Mononuclear cell (primary cell): ENCODE measurements at regions not wholly inside any gene's neighbourhood (a gene's known extent, or its start where the extent isn't known, plus 50 kb on each side); places are given as distances from the start of the nearest gene placed in this dataset.

Experiments
- H3K27me3 ChIP-seq: 2 replicates; pipeline ENCODE4 v1.6.0; 2011; ENCODE audit warnings: low read length, control low read depth; ENCODE audit not compliant: insufficient read depth
- H3K4me1 ChIP-seq: 2 replicates; pipeline ENCODE4 v1.5.1; 2011; ENCODE audit warnings: mild to moderate bottlenecking, low read length, control low read depth; ENCODE audit not compliant: insufficient read depth
- H3K4me3 ChIP-seq: 2 replicates; pipeline ENCODE4 v1.5.1; 2011; ENCODE audit warnings: mild to moderate bottlenecking, low read length, moderate library complexity
- H3K9me3 ChIP-seq: 2 replicates; pipeline ENCODE4 v1.5.1; 2011; ENCODE audit warnings: low read depth, mild to moderate bottlenecking, control low read depth, low read length

GRCh38 chr10:90130321-90131086, 429.1 kb downstream of the KIF20B start:
- Histone ChIP-seq H3K27me3 (no peaks in the 10 kb centered on the region), H3K9me3 (peaks cover 4% of the 10 kb centered on the region), H3K4me1 (no peaks in the 10 kb centered on the region), H3K4me3 (no peak overlapping the region)

- no peaks in the 10 kb centered on the region for H3K27me3 ChIP-seq
- peaks cover 30% of the 10 kb centered on the region for H3K9me3 ChIP-seq
- H3K4me1 ChIP-seq = no peaks in the 10 kb centered on the region
- H3K4me3 ChIP-seq = no peak overlapping the region
Observed at GRCh38 chr10:90133606-90134005, 432.2 kb downstream of the KIF20B start.

DNA sequence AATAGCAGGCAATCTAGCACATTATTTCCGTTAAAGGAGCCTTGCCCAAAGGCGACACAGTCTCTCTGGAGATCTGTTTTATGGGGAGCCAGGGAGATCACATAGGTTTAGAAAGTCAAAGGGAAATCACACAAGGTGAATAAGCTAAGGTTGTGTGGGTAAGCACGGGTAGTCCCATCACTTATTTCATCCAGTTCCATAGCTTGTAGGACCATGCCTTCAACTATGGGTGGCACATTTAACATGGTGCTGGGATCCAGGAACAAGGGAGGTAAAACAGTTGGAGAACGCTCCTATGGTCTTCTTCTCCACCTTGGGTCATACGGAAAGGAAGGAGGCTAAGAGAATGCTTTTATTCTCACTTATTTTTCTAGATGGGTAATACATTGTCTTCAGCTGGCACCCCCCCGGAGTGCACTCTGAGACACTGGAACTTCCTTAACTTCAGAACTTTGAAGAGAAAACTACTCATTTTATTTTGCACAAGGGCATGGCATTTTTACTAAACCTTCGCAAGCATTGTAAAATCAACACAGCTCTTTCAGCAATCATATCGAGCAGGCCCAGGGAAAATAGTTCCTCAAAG, 435.4 kb downstream of the KIF20B start:
- Histone ChIP-seq H3K27me3 (no peaks in the 10 kb centered on the region), H3K9me3 (peaks cover 37% of the 10 kb centered on the region), H3K4me1 (no peaks in the 10 kb centered on the region), H3K4me3 (no peak overlapping the region)

GRCh38 chr10:90138844-90139243, 437.5 kb downstream of the KIF20B start:
- H3K4me3 ChIP-seq = no peak overlapping the region
- peaks cover 34% of the 10 kb centered on the region for H3K9me3 ChIP-seq
- no peaks in the 10 kb centered on the region for H3K4me1 ChIP-seq
- H3K27me3 ChIP-seq = no peaks in the 10 kb centered on the region

- Histone ChIP-seq H3K4me1 (no peaks in the 10 kb centered on the region), H3K9me3 (peaks cover 21% of the 10 kb centered on the region), H3K27me3 (no peaks in the 10 kb centered on the region), H3K4me3 (no peak overlapping the region)
Observed at GRCh38 chr10:90141791-90142190, 440.4 kb downstream of the KIF20B start.

GRCh38 chr10:90143937-90144336, 442.5 kb downstream of the KIF20B start:
- Histone ChIP-seq H3K9me3 (peaks cover 4% of the 10 kb centered on the region), H3K27me3 (no peaks in the 10 kb centered on the region), H3K4me1 (no peaks in the 10 kb centered on the region), H3K4me3 (no peak overlapping the region)

DNA sequence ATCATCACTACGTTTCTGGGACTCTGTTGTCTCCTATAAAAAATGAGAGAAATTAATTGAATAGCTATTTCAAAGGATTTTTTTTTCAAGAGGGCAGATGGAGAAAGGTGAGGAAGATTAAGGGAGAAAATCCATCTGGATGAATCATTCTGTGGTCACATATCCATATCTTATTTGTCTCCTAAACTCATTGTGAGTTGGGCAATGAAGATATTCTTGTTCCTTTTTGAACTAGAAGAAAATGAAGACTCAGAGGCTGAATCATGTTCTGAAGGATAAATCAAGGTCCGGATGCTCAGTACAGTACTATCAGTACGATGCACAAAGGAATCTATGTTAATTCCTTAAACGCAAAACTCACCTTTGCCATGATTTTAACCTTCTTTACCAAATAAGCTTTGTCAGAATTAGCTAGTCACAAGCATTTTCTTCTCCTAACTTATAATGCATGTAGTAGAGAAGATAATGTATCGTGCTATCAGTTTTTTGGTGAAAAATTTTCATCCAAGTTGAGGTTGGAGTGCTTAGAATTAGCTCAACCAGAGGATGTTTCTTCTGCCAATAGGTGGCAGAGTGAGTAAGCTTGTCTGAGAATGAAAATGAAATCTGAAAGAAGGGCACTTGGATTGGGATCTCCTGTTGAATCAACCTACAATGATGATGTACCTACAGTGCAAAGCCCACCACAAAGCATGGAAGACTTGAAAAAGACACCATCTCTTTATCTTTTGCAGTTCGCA, 446.9 kb downstream of the KIF20B start:
- H3K4me3 ChIP-seq = no peak overlapping the region
- no peaks in the 10 kb centered on the region for H3K4me1 ChIP-seq
- H3K9me3 ChIP-seq = no peaks in the 10 kb centered on the region
- H3K27me3 ChIP-seq = no peaks in the 10 kb centered on the region

DNA sequence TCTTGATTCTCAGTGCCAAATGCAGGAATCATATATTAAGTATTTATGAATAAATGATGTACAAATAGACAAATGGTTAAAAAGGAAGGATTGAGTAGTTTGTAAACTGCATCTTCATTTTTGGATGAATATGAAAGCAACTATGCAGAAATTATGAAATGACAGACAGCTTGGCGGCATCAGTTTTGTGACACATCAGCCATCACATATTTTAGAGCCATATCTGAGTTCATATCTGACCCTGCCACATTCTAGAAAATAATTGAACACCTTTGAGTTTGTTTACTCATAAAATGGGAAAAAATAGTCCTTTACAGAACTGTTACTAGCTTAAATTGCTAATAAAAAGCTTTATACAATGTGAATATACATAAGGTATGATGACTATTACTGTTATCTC, 448.2 kb downstream of the KIF20B start:
- no peaks in the 10 kb centered on the region for H3K4me1 ChIP-seq
- no peaks in the 10 kb centered on the region for H3K9me3 ChIP-seq
- no peaks in the 10 kb centered on the region for H3K27me3 ChIP-seq
- no peak overlapping the region for H3K4me3 ChIP-seq

- no peaks in the 10 kb centered on the region for H3K27me3 ChIP-seq
- H3K9me3 ChIP-seq = no peaks in the 10 kb centered on the region
- H3K4me1 ChIP-seq = no peaks in the 10 kb centered on the region
- no peak overlapping the region for H3K4me3 ChIP-seq
Observed at GRCh38 chr10:90162271-90162853, 461.0 kb downstream of the KIF20B start.

GRCh38 chr10:90167174-90168064, 466.0 kb downstream of the KIF20B start:
- Histone ChIP-seq H3K4me3 (no peak overlapping the region), H3K9me3 (no peaks in the 10 kb centered on the region), H3K27me3 (no peaks in the 10 kb centered on the region), H3K4me1 (no peaks in the 10 kb centered on the region)

DNA sequence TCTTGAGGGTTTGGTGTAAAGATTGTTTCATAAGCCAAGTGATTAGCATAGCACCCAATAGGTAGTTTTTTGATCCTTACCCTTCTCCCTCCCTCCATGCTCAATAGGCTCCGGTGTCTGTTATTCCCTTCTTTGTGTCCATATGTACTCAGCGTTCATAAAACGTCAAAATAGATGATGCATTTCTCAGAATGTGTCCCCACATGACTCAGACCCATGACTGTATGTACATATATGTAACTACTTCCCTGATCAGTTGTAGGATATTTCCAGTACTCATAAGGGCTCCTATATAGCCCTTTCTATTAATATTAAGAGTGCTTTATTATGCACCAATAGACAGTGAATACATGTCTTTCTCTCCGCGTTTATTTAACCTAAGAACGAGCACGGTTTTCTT, 466.9 kb downstream of the KIF20B start:
- Histone ChIP-seq H3K27me3 (no peaks in the 10 kb centered on the region), H3K9me3 (no peaks in the 10 kb centered on the region), H3K4me1 (no peaks in the 10 kb centered on the region), H3K4me3 (no peak overlapping the region)

DNA sequence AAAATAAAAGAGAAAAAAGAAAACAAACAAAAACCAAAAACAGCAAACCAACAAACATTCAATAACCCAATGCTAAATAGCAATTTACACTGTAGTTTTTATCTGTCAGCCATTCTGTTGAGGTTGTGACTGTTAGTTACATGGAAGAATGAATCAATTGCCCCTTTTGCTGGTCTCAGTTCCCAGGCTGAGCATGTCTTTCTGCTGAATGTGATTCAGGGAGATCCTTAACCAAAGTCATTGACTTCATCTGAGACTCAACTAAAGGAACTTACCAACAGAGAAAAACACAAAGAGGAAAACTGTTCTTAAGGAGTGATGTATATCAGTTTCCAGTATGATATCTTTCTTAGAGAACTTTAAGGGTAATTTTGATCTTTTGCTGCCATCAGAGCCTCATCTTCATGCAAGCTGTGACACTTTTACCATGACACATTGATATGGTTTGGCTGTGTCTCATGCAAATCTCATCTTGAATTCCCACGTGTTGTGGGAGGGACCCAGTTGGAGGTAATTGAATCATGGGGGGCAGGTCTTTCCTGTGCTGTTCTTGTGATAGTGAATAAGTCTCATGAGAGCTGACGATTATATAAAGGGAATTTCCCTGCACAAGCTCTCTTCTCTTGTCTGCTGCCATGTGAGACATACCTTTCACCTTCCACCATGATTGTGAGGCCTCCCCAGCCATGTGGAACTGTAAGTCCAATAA, 469.8 kb downstream of the KIF20B start:
- no peaks in the 10 kb centered on the region for H3K9me3 ChIP-seq
- no peaks in the 10 kb centered on the region for H3K4me1 ChIP-seq
- H3K4me3 ChIP-seq = no peak overlapping the region
- H3K27me3 ChIP-seq = no peaks in the 10 kb centered on the region

GRCh38 chr10:90174531-90174930, 473.1 kb downstream of the KIF20B start:
- Histone ChIP-seq H3K9me3 (no peaks in the 10 kb centered on the region), H3K27me3 (no peaks in the 10 kb centered on the region), H3K4me1 (no peaks in the 10 kb centered on the region), H3K4me3 (no peak overlapping the region)

GRCh38 chr10:90175161-90175681, 473.8 kb downstream of the KIF20B start:
- Histone ChIP-seq H3K4me1 (no peaks in the 10 kb centered on the region), H3K4me3 (no peak overlapping the region), H3K27me3 (no peaks in the 10 kb centered on the region), H3K9me3 (no peaks in the 10 kb centered on the region)
